ENCODE measurements at regions not wholly inside any gene's neighbourhood (a gene's known extent, or its start where the extent isn't known, plus 50 kb on each side); places are given as distances from the start of the nearest gene placed in this dataset.

DNA sequence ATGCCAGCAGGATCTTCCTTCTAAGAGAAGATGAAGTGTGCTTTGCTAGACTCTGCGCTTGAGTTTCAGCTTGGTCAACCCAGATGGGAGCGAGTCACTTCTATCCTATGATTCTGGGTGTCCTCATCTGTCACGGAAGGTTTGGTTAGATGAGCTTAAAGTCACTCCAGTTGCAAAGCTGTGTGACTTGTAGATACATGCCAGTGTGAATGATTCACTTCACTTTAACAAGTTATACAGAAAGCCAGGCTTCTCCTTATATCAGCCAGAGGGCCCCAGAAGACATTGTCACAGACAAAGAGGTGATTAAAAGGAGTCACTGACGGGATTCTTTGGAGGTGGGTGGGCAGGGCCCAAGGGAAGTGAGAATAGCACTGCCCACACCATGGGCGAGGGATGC lies 122.6 kb upstream of the PFKP start:
- Histone ChIP-seq H3K27me3 (ENCODE audit: insufficient read depth, low read length, poor library complexity) (no peaks in the 10 kb centered on the region), H3K4me1 (ENCODE audit: insufficient read depth, low read length) (no peaks in the 10 kb centered on the region), H3K4me2 (ENCODE audit: insufficient read depth, low read length) (no peak overlapping the region), H3K79me2 (ENCODE audit: insufficient read depth, low read length) (no peaks in the 10 kb centered on the region), H3K9ac (ENCODE audit: low read depth, low read length) (no peak overlapping the region), H3K27ac (ENCODE audit: low read length) (no peak overlapping the region), H3K4me3 (ENCODE audit: low read depth in 1 of 2, low read length in 2 of 2) (no peak overlapping the region), H3K9me3 (ENCODE audit: insufficient read depth, low read length, severe bottlenecking) (no peaks in the 10 kb centered on the region), H2AFZ (ENCODE audit: low read depth, low read length) (no peak overlapping the region), H3K36me3 (ENCODE audit: insufficient read depth, low read length) (no peaks in the 10 kb centered on the region), H4K20me1 (ENCODE audit: insufficient read depth, low read length) (no peaks in the 10 kb centered on the region)
- DNase-seq = no peak
- no peak for TF ChIP-seq CTCF (IDR thresholded peaks at IDR 0.05; ENCODE audit: borderline replicate concordance, extremely low read depth, low read length, poor library complexity, severe bottlenecking)
- no peak for TF ChIP-seq EZH2 (IDR thresholded peaks at IDR 0.05; ENCODE audit: borderline replicate concordance, low read depth, low read length, severe bottlenecking)
- no peak for ATAC-seq (ENCODE audit: insufficient read depth, low read depth)

DNA sequence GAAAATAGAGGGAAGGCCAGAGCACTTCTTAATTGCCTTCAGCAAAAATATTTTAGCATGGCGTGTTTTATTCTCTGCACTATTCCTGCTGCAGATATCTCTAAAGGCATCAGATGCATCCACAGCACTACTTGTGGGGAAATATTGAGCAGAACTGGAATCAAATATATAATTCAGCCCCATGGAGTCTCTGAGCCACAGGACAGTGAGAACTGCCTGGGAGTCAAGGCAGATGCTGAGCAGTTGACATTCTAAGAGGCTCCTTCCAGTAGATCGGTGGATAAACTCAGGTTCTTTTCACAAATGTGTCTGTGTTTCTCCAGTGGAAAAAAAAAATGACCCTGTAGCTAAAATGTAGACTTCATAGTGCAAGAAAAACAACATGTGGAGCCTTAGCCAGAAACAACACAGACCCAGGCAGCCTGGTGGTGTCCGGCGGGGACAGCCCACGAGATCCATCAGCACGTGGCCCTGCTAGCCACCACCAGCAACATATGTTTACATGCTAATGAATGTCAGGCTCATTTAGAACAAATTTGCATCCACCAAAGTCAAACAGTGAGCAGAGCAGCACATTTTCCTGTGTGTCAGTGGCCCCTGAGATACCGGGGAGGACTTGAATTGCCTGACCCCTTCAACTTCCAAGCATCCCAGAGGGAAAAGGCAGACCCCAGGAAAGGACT lies 123.3 kb upstream of the PFKP start:
- Histone ChIP-seq H3K9ac (ENCODE audit: low read depth, low read length) (no peak overlapping the region), H3K36me3 (ENCODE audit: insufficient read depth, low read length) (no peaks in the 10 kb centered on the region), H3K4me3 (ENCODE audit: low read depth in 1 of 2, low read length in 2 of 2) (no peak overlapping the region), H3K4me2 (ENCODE audit: insufficient read depth, low read length) (no peak overlapping the region), H3K4me1 (ENCODE audit: insufficient read depth, low read length) (no peaks in the 10 kb centered on the region), H3K27me3 (ENCODE audit: insufficient read depth, low read length, poor library complexity) (no peaks in the 10 kb centered on the region), H3K9me3 (ENCODE audit: insufficient read depth, low read length, severe bottlenecking) (no peaks in the 10 kb centered on the region), H4K20me1 (ENCODE audit: insufficient read depth, low read length) (no peaks in the 10 kb centered on the region), H2AFZ (ENCODE audit: low read depth, low read length) (no peak overlapping the region), H3K79me2 (ENCODE audit: insufficient read depth, low read length) (no peaks in the 10 kb centered on the region), H3K27ac (ENCODE audit: low read length) (no peak overlapping the region)
- no peak for ATAC-seq (ENCODE audit: insufficient read depth, low read depth)
- no peak for DNase-seq
- TF ChIP-seq EZH2 (IDR thresholded peaks at IDR 0.05; ENCODE audit: borderline replicate concordance, low read depth, low read length, severe bottlenecking) (no peak), CTCF (IDR thresholded peaks at IDR 0.05; ENCODE audit: borderline replicate concordance, extremely low read depth, low read length, poor library complexity, severe bottlenecking) (no peak)

DNA sequence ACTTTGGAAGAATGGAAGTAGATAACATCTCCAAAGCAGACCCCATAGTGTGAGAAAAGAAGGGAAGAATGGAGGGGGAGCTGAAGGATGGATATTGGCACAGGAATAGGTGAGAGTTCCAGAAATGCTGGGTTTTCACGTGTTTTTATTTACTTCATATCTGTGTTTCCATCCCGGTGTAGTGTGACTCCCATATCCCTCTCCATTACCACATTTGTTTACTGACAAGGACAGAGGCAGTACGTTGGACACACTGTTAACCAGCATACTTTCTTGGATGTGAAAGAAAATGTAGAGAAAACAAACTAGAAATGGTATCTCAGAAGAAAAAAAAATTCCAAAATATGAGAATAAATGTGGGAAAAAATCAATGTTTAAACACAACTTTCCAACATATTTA lies 124.4 kb upstream of the PFKP start:
- H3K9me3 ChIP-seq (ENCODE audit: insufficient read depth, low read length, severe bottlenecking) = no peaks in the 10 kb centered on the region
- H3K9ac ChIP-seq (ENCODE audit: low read depth, low read length) = no peak overlapping the region
- no peak for ATAC-seq (ENCODE audit: insufficient read depth, low read depth)
- no peaks in the 10 kb centered on the region for H3K27me3 ChIP-seq (ENCODE audit: insufficient read depth, low read length, poor library complexity)
- no peaks in the 10 kb centered on the region for H4K20me1 ChIP-seq (ENCODE audit: insufficient read depth, low read length)
- no peaks in the 10 kb centered on the region for H3K4me1 ChIP-seq (ENCODE audit: insufficient read depth, low read length)
- no peak overlapping the region for H3K4me3 ChIP-seq (ENCODE audit: low read depth in 1 of 2, low read length in 2 of 2)
- no peak overlapping the region for H3K4me2 ChIP-seq (ENCODE audit: insufficient read depth, low read length)
- no peak overlapping the region for H2AFZ ChIP-seq (ENCODE audit: low read depth, low read length)
- no peaks in the 10 kb centered on the region for H3K36me3 ChIP-seq (ENCODE audit: insufficient read depth, low read length)
- no peaks in the 10 kb centered on the region for H3K79me2 ChIP-seq (ENCODE audit: insufficient read depth, low read length)
- H3K27ac ChIP-seq (ENCODE audit: low read length) = no peak overlapping the region
- no peak for DNase-seq
- TF ChIP-seq CTCF (IDR thresholded peaks at IDR 0.05; ENCODE audit: borderline replicate concordance, extremely low read depth, low read length, poor library complexity, severe bottlenecking) = no peak
- TF ChIP-seq EZH2 (IDR thresholded peaks at IDR 0.05; ENCODE audit: borderline replicate concordance, low read depth, low read length, severe bottlenecking) = no peak

Measured in DND-41 (cell line).